GM12874 (cell line): ENCODE measurements at regions not wholly inside any gene's neighbourhood (a gene's known extent, or its start where the extent isn't known, plus 50 kb on each side); places are given as distances from the start of the nearest gene placed in this dataset.

Source experiments
- TF ChIP-seq, protein P1 (sequence below): IDR thresholded peaks from 2 replicates; pipeline ENCODE4 v1.5.1; 2011; ENCODE audit warnings: low read depth, mild to moderate bottlenecking, control low read depth, low read length, moderate library complexity; ENCODE audit not compliant: insufficient read depth

DNA sequence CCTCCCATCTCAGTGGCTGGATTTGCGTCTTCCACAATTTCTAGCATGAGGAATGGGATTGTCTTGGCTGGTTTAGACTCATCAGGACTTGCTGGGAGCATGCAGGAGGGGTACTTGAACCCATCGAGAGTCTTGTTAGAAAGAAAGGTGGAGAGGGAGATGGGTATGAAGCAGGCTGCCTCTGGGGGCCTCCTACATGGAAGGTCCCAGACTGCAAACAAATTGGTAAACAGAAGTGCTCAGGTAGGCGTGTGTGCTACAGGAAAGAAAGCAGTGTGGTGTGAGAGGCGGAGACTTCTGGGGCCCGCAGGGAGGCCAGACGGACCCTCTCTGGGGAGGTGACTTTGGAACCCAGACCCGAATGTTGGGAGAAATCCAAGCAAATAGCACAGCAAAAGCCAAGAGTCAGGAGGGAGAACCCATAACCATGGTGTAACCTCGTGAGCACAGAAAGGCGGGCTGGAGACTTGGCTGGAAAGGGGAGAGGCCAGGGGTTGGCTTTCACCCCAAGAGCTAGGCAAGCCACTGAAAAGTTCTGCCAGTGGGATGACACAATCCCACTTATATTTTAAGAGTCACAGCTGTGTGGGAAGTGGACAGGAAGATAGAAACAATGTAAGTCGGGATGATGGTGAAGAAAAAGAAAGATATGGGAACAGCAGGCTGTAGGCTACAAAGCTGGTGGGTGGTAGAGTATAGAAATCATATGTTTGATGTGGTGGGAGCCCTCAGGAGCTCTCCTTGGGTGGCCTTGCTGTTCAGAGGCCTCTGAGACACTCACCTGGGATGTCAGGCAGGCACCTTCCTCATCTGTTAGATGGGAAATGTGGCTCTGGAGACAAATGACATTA is 130.1 kb upstream of the PRR20G start:
- TF ChIP-seq, protein P1, sequence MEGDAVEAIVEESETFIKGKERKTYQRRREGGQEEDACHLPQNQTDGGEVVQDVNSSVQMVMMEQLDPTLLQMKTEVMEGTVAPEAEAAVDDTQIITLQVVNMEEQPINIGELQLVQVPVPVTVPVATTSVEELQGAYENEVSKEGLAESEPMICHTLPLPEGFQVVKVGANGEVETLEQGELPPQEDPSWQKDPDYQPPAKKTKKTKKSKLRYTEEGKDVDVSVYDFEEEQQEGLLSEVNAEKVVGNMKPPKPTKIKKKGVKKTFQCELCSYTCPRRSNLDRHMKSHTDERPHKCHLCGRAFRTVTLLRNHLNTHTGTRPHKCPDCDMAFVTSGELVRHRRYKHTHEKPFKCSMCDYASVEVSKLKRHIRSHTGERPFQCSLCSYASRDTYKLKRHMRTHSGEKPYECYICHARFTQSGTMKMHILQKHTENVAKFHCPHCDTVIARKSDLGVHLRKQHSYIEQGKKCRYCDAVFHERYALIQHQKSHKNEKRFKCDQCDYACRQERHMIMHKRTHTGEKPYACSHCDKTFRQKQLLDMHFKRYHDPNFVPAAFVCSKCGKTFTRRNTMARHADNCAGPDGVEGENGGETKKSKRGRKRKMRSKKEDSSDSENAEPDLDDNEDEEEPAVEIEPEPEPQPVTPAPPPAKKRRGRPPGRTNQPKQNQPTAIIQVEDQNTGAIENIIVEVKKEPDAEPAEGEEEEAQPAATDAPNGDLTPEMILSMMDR, result no peak

DNA sequence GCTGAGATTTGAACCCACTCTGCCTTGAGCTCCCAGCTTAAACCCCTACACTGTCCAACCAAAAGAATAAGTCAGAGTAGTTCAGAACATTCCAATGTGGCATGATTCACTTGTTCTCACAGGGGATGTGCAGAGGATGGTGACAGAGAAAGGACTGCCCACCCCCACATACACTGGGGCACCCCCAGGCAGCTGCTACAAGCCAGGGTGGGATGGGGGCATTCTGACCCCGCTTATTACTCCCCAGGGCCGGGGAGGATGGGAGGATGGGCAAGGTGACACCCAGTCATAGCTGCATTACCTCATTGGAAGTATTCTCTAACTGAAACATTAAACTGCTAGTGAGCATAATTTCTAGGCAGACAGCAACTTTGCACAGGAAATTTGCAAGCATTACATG is 126.0 kb upstream of the PRR20G start:
- TF ChIP-seq, protein P1, result no peak

DNA sequence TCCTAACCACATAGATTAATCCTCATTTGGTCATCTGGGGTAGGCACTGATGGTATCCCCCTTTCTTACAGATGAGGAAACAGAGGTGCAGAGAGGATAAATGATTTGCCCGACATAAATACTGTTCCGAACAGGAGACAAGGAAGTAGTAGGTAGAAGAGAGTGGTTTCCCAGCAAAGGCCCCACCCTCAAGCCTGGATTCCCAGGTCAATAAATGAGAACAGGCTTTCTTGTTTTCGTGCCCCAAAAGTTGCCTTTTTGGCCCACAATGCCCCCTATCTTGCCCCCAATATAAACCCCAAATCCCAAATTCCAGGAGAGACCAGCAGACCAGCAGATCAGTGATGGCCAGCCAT is 125.5 kb upstream of the PRR20G start:
- TF ChIP-seq, protein P1, result no peak

DNA sequence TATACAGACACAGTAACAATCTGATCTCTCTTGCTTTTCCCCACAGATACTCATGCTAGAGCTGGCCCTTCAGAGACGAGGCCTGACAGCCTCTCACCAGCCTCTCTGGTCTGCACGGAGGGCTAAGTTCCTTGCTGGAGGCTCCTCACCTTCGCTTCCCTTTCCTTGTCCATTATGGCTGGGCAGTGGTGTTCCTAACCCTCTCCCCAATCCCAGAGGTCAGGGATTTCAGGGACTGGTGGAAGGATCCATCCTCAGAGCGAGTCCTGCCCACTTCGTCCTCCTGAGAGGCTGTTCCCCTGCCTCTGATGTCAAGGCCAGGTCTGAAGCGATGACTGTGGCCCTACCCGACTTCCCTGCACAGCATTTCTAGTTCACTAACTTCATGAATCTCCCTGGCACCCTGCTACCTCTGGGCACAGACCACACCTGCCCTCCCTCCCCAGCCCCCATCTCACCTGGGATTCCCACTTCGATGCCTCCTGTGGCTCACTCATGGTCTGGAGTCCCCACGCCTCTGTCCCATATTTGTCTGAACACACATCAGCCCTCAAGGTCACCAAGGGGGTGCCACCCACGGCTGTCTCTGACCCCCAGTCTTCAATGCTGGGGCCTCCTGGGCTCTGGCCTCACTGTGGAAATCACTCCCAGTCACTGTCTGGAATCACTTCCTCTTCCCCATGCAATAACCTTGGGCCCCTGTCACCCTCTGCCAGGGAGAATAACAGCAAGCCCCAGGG is 124.9 kb upstream of the PRR20G start:
- TF ChIP-seq, protein P1, result no peak

DNA sequence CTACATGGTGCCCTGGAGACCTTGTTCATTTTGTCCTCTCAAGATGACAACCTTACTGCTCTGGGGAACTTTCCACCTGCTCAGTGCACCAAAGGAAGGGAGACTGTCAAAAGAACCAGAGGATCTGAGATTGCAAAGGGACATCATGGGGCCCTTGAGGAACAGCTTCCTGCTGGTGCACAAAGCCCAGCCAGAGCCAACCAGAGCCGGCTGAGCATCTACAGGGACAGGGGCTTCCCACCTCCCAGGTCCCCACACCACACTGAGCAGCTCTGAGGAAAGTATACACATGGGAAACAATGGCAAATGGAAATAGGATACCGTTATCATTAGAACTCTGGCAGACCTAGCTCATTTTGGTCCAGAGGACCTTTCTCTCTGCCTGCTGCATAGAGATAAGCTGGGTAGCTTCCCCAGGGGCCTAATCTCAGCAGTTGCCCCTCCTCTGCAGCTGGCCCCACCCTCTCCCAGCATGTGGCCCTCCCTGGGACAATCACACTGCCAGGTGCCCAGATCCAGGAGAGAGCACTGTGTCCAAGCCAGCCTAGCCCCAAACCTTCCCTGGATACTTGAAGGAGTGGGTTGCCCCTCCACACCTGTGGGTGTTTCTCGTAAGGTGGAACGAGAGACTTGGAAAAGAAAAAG is 123.4 kb upstream of the PRR20G start:
- TF ChIP-seq, protein P1, result no peak

DNA sequence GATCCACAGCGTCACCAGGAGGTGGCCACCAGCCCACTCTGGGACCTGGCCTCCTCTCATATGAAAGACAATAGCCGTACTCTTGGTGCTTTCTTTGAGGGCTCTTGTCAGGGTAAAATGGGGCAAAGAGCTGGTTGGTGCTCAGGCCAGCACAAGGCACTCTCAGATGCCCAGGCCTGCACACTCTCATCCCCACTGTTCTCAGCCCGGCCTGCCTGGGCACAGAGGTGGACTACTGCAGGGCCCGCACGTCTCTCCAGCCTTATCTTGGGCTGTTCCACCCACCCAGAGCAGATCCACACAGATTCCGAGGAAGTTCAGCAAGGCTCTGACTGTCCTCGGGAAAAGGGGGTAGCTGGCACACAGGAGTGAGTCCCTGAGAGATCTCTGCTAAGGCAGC is 122.8 kb upstream of the PRR20G start:
- TF ChIP-seq, protein P1, result no peak

DNA sequence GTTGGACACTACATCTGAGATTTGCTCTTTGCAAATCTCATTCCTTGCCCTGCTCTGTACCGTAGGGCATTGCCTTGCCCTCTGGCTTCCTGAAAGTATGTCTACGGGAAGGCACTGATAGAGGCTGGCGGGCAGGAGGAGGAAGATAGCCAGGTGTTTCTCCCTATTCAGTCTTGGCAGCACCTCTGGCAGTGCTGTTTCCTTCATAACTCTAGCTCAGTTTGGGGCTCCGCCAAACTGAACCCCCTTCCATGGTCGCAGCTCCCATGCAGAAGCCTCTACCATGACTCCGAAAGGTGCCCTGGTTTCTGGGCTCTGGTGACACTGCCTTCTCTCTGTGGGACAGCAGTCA is 122.3 kb upstream of the PRR20G start:
- TF ChIP-seq, protein P1, result no peak
